H9 (cell line): ENCODE measurements at regions not wholly inside any gene's neighbourhood (a gene's known extent, or its start where the extent isn't known, plus 50 kb on each side); places are given as distances from the start of the nearest gene placed in this dataset.

Experiments
- DNase-seq: peaks from one replicate; pipeline ENCODE4 v3.0.0-alpha.2; 2017
- H2AFZ ChIP-seq: one replicate; pipeline ENCODE4 v1.6.1; 2013; ENCODE audit warnings: mild to moderate bottlenecking, low read length, control low read depth, moderate library complexity
- H2AK5ac ChIP-seq: 2 replicates; pipeline ENCODE4 v1.6.1; 2013; ENCODE audit warnings: low read length, control low read depth, mixed read lengths; ENCODE audit not compliant: insufficient read length
- H2BK120ac ChIP-seq: one replicate; pipeline ENCODE4 v1.6.1; 2013; ENCODE audit warnings: low read depth, mild to moderate bottlenecking, low read length, control low read depth, inconsistent platforms; ENCODE audit not compliant: poor library complexity, severe bottlenecking
- H2BK12ac ChIP-seq: 2 replicates; pipeline ENCODE4 v1.6.1; 2013; ENCODE audit warnings: low read length, control low read depth, mixed read lengths, low read depth; ENCODE audit not compliant: insufficient read length
- H2BK15ac ChIP-seq: 2 replicates; pipeline ENCODE4 v1.6.1; 2013; ENCODE audit warnings: low read depth, low read length, control low read depth
- H2BK20ac ChIP-seq: one replicate; pipeline ENCODE4 v1.6.1; 2013; ENCODE audit warnings: low read depth, mild to moderate bottlenecking, low read length, control low read depth, inconsistent platforms; ENCODE audit not compliant: poor library complexity, severe bottlenecking
- H2BK5ac ChIP-seq: 2 replicates; pipeline ENCODE4 v1.6.1; 2013; ENCODE audit warnings: low read length, control low read depth, mixed read lengths; ENCODE audit not compliant: insufficient read length
- H3K14ac ChIP-seq: 2 replicates; pipeline ENCODE4 v1.6.1; 2013; ENCODE audit warnings: low read length, control low read depth; ENCODE audit not compliant: insufficient read depth
- H3K18ac ChIP-seq: 2 replicates; pipeline ENCODE4 v1.6.1; 2013; ENCODE audit warnings: low read depth, mild to moderate bottlenecking, mixed read lengths, low read length, control low read depth; ENCODE audit not compliant: insufficient read length
- H3K23ac ChIP-seq: 2 replicates; pipeline ENCODE4 v1.6.1; 2013; ENCODE audit warnings: low read length, control low read depth, mixed read lengths, low read depth; ENCODE audit not compliant: insufficient read length
- H3K23me2 ChIP-seq: 2 replicates; pipeline ENCODE4 v1.6.1; 2013; ENCODE audit warnings: low read depth, mild to moderate bottlenecking, mixed read lengths, low read length, control low read depth; ENCODE audit not compliant: insufficient read length, poor library complexity, severe bottlenecking
- H3K27ac ChIP-seq: 2 replicates; pipeline ENCODE4 v1.5.1; 2013; ENCODE audit warnings: low read length, control low read depth, mixed read lengths, low read depth; ENCODE audit not compliant: insufficient read length
- H3K27me3 ChIP-seq: 2 replicates; pipeline ENCODE4 v1.6.1; 2013; ENCODE audit warnings: low read length, control low read depth, inconsistent platforms; ENCODE audit not compliant: insufficient read depth
- H3K4ac ChIP-seq: 2 replicates; pipeline ENCODE4 v1.6.1; 2013; ENCODE audit warnings: low read depth, mild to moderate bottlenecking, control low read depth, inconsistent platforms, low read length, moderate library complexity
- H3K4me1 ChIP-seq: 2 replicates; pipeline ENCODE4 v1.6.1; 2013; ENCODE audit warnings: low read length, control low read depth, inconsistent platforms; ENCODE audit not compliant: insufficient read depth
- H3K4me2 ChIP-seq: 2 replicates; pipeline ENCODE4 v1.6.1; 2013; ENCODE audit warnings: low read length, control low read depth, mixed read lengths; ENCODE audit not compliant: insufficient read length, insufficient read depth
- H3K56ac ChIP-seq: 2 replicates; pipeline ENCODE4 v1.6.1; 2013; ENCODE audit warnings: low read depth, mild to moderate bottlenecking, mixed read lengths, low read length, control low read depth; ENCODE audit not compliant: insufficient read length
- H3K79me1 ChIP-seq: 2 replicates; pipeline ENCODE4 v1.6.1; 2013; ENCODE audit warnings: low read depth, mild to moderate bottlenecking, moderate library complexity, low read length, control low read depth, inconsistent platforms; ENCODE audit not compliant: insufficient read depth, poor library complexity, severe bottlenecking
- H3K79me2 ChIP-seq: 2 replicates; pipeline ENCODE4 v1.6.1; 2013; ENCODE audit warnings: low read length, control low read depth, inconsistent platforms; ENCODE audit not compliant: insufficient read depth
- H3K9ac ChIP-seq: 2 replicates; pipeline ENCODE4 v1.6.1; 2013; ENCODE audit warnings: low read length, control low read depth, mixed read lengths; ENCODE audit not compliant: insufficient read length; ENCODE audit errors: extremely low read depth
- H3K9me3 ChIP-seq: one replicate; pipeline ENCODE4 v1.6.1; 2013; ENCODE audit warnings: low read depth, low read length, inconsistent platforms; ENCODE audit not compliant: control insufficient read depth
- H3T11ph ChIP-seq: one replicate; pipeline ENCODE4 v1.6.1; 2013; ENCODE audit warnings: mild to moderate bottlenecking, low read length, control low read depth, inconsistent platforms
- H4K20me1 ChIP-seq: one replicate; pipeline ENCODE4 v1.6.1; 2013; ENCODE audit not compliant: control insufficient read depth, insufficient read length, insufficient read depth
- H4K5ac ChIP-seq: 2 replicates; pipeline ENCODE4 v1.6.1; 2013; ENCODE audit warnings: low read depth, mild to moderate bottlenecking, mixed read lengths, low read length, control low read depth; ENCODE audit not compliant: insufficient read length
- H4K8ac ChIP-seq: replicated peaks from 2 replicates; pipeline ENCODE4 v1.6.1; 2013; ENCODE audit warnings: low read length, control low read depth, mixed read lengths, low read depth; ENCODE audit not compliant: insufficient read length
- H4K91ac ChIP-seq: 2 replicates; pipeline ENCODE4 v1.6.1; 2013; ENCODE audit warnings: low read depth, mild to moderate bottlenecking, moderate library complexity, mixed read lengths, low read length, control low read depth; ENCODE audit not compliant: insufficient read length
- H3K27ac Mint-ChIP-seq, 3 experiments: 2 replicates in 2 of 3; 3 replicates in 1 of 3; pipeline ENCODE4 v1.8.0; 2020 to 2021; ENCODE audit warnings: mixed read lengths in 3 of 3, mild to moderate bottlenecking in 1 of 3, moderate library complexity in 1 of 3
- H3K27me3 Mint-ChIP-seq: 2 replicates; pipeline ENCODE4 v1.8.0; 2021; ENCODE audit warnings: low read depth, mild to moderate bottlenecking, moderate library complexity, mixed read lengths
- H3K36me3 Mint-ChIP-seq, 3 experiments: 2 replicates in 2 of 3; 3 replicates in 1 of 3; pipeline ENCODE4 v1.8.0; 2020 to 2021; ENCODE audit warnings: low read depth in 3 of 3, mixed read lengths in 3 of 3; ENCODE audit not compliant: insufficient read depth in 1 of 3
- H3K4me1 Mint-ChIP-seq, 2 experiments: 2 replicates each; pipeline ENCODE4 v1.8.0; 2020; ENCODE audit warnings: mixed read lengths in 2 of 2
- H3K4me3 Mint-ChIP-seq, 2 experiments: 2 replicates in 1 of 2; 3 replicates in 1 of 2; pipeline ENCODE4 v1.8.0; 2020 to 2021; ENCODE audit warnings: mild to moderate bottlenecking in 2 of 2, mixed read lengths in 2 of 2, moderate library complexity in 1 of 2
- H3K9me3 Mint-ChIP-seq, 2 experiments: 2 replicates in 1 of 2; 3 replicates in 1 of 2; pipeline ENCODE4 v1.8.0; 2020; ENCODE audit warnings: mild to moderate bottlenecking in 2 of 2, mixed read lengths in 2 of 2, moderate library complexity in 1 of 2
- WGBS: extraction: QIAGEN DNeasy Blood & Tissue Kit; methylation state at CpG from one replicate; pipeline ENCODE4 v1.1.7; 2013; ENCODE audit warnings: missing lambda C conversion rate, low lambda C conversion rate, mixed read lengths; ENCODE audit not compliant: insufficient read length; ENCODE audit errors: extremely low coverage; 5-methylcytosine and 5-hydroxymethylcytosine counted together
- TF ChIP-seq, protein P1 (sequence below): fragments of 200-600 bp; sonication (generic); conservative IDR thresholded peaks from 3 replicates; pipeline ENCODE4 v1.8.0; 2021; ENCODE audit warnings: antibody characterized with exemption, mild to moderate bottlenecking

DNA sequence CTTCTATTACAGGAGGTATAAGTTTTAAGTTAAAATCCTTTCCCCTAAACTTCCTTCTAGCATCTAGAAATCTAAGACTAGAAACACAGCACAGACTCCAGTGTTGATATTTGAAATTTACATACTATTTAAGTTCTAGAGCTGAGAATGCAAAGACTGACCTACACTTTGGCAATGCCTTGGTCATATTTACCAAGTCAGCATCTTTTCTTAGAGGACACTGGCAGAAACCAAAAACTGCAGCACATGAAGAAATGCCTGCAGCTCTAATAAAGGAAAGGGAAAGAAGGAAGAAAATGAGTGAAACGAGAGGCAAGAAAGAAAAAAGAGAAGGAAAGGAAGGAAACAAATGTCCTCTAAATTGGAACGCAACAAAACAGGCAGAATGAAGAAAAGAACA, 443.7 kb upstream of the RASGEF1B start:
- Mint-ChIP-seq H3K27ac (no peak overlapping the region), H3K36me3 (no peaks in the 10 kb centered on the region), H3K4me1 (peaks cover 8 to 13% of the 10 kb centered on the region in 2 experiments), H3K9me3 (no peaks in the 10 kb centered on the region), H3K4me3 (no peak overlapping the region), H3K27me3 (no peaks in the 10 kb centered on the region)
- no peak overlapping the region for H3K23ac ChIP-seq
- H3K4me2 ChIP-seq, result no peak overlapping the region
- no peak overlapping the region for H3K9ac ChIP-seq
- H2AK5ac ChIP-seq, result no peak overlapping the region
- DNase-seq, result no peak
- no peaks in the 10 kb centered on the region for H3K4me1 ChIP-seq
- H3K79me2 ChIP-seq, result no peaks in the 10 kb centered on the region
- no peak overlapping the region for H3K18ac ChIP-seq
- no peak overlapping the region for H3K4ac ChIP-seq
- H3K27ac ChIP-seq, result no peak overlapping the region
- H2BK20ac ChIP-seq, result no peak overlapping the region
- no peak overlapping the region for H3K14ac ChIP-seq
- no peak overlapping the region for H4K5ac ChIP-seq
- H2BK15ac ChIP-seq, result no peak overlapping the region
- TF ChIP-seq, protein P1, sequence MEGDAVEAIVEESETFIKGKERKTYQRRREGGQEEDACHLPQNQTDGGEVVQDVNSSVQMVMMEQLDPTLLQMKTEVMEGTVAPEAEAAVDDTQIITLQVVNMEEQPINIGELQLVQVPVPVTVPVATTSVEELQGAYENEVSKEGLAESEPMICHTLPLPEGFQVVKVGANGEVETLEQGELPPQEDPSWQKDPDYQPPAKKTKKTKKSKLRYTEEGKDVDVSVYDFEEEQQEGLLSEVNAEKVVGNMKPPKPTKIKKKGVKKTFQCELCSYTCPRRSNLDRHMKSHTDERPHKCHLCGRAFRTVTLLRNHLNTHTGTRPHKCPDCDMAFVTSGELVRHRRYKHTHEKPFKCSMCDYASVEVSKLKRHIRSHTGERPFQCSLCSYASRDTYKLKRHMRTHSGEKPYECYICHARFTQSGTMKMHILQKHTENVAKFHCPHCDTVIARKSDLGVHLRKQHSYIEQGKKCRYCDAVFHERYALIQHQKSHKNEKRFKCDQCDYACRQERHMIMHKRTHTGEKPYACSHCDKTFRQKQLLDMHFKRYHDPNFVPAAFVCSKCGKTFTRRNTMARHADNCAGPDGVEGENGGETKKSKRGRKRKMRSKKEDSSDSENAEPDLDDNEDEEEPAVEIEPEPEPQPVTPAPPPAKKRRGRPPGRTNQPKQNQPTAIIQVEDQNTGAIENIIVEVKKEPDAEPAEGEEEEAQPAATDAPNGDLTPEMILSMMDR, result no peak
- no peaks in the 10 kb centered on the region for H3K9me3 ChIP-seq
- no peak overlapping the region for H3K56ac ChIP-seq
- H2BK12ac ChIP-seq, result no peak overlapping the region
- H2BK5ac ChIP-seq, result no peak overlapping the region
- no peak overlapping the region for H3T11ph ChIP-seq
- no peak overlapping the region for H4K91ac ChIP-seq
- H3K27me3 ChIP-seq, result no peaks in the 10 kb centered on the region
- no CpG with 5 or more reads among the region's 2 CpGs for whole genome bisulfite sequencing
- H4K20me1 ChIP-seq, result no peaks in the 10 kb centered on the region
- H2AFZ ChIP-seq, result no peak overlapping the region
- H4K8ac ChIP-seq, result no peak overlapping the region
- no peaks in the 10 kb centered on the region for H3K79me1 ChIP-seq
- no peaks in the 10 kb centered on the region for H3K23me2 ChIP-seq
- H2BK120ac ChIP-seq, result no peak overlapping the region
